HepG2 (cell line): ENCODE measurements at regions not wholly inside any gene's neighbourhood (a gene's known extent, or its start where the extent isn't known, plus 50 kb on each side); places are given as distances from the start of the nearest gene placed in this dataset.
"Not testable (repeated sequence)": the region's sequence is repeated elsewhere in the genome, so short reads cannot be mapped to it uniquely, and the experiment has no call there.

ENCODE experiments used
- ATAC-seq: fragments of 200-7000 bp; cut with Tn5 transposase; 3 replicates; pipeline ENCODE4 v1.9.1; 2020; ENCODE audit warnings: mild to moderate bottlenecking, moderate library complexity
- BruUV-seq: library from RNA; stranded (reverse); fragments of 400-500 nt; replicated peaks from 2 replicates; lab custom pipeline; 2021; lab: Mats Ljungman, UMichigan
- CTCF ChIA-PET: fragments of 300-600 bp; formaldehyde crosslinking; extraction: SDS; loops from one replicate; lab custom pipeline; 2021; ENCODE audit warnings: low total read pairs, inconsistent platforms, low intra/inter-chr PET ratio; lab: Yijun Ruan, JAX
- POLR2A ChIA-PET: fragments of 350-600 bp; sonication (Branson Sonifier 250); formaldehyde crosslinking; loops from one replicate; lab custom pipeline; 2020; ENCODE audit warnings: antibody characterized with exemption, inconsistent platforms; lab: Yijun Ruan, JAX
- DNase-seq: peaks from one replicate; pipeline ENCODE4 v3.0.0-alpha.2; 2015; ENCODE audit warnings: low spot score
- FAIRE-seq: peaks from 3 replicates; lab custom pipeline; 2011; peaks lifted over from hg19 to GRCh38; lab: Jason Lieb, UNC
- H2AFZ ChIP-seq: one replicate; pipeline ENCODE4 v1.6.1; 2011; ENCODE audit warnings: low read length, inconsistent platforms
- H3K27ac ChIP-seq: fragments of 300-600 bp; 3 replicates; pipeline ENCODE4 v1.8.0; 2011; ENCODE audit warnings: mixed run types, mild to moderate bottlenecking, mixed read lengths, low read length, inconsistent platforms; ENCODE audit not compliant: insufficient read depth; ENCODE audit errors: extremely low read length
- H3K27me3 ChIP-seq, 2 experiments: fragments of 200-600 bp in 1 of 2; 2 replicates in 1 of 2; 3 replicates in 1 of 2; pipeline versions ENCODE4 v1.6.0 to v1.8.0; 2011; ENCODE audit warnings: low read length in 2 of 2, mild to moderate bottlenecking in 2 of 2, moderate library complexity in 2 of 2, inconsistent platforms in 1 of 2; ENCODE audit not compliant: insufficient read depth in 2 of 2, control insufficient read depth in 1 of 2
- H3K36me3 ChIP-seq, 2 experiments: fragments of 200-600 bp in 1 of 2; replicated peaks in 1 of 2; 2 replicates in 1 of 2; 3 replicates in 1 of 2; pipeline versions ENCODE4 v1.5.1 to v1.8.0; 2011; ENCODE audit warnings: low read length in 2 of 2, inconsistent platforms in 1 of 2; ENCODE audit not compliant: insufficient read depth in 2 of 2, control insufficient read depth in 1 of 2
- H3K4me1 ChIP-seq: 2 replicates; pipeline ENCODE4 v1.5.1; 2012; ENCODE audit warnings: low read length, inconsistent platforms; ENCODE audit not compliant: insufficient read depth
- H3K4me2 ChIP-seq: 2 replicates; pipeline ENCODE4 v1.6.0; 2011; ENCODE audit warnings: low read depth, low read length, inconsistent platforms
- H3K4me3 ChIP-seq, 3 experiments: fragments of 200-600 bp in 1 of 3; sonication (generic), shearing (Covaris generic) in 1 of 3; replicated peaks in 1 of 3; 2 replicates each; pipeline ENCODE4 v1.5.1; 2011 to 2016; ENCODE audit warnings: low read length in 3 of 3, inconsistent platforms in 2 of 3, low read depth in 2 of 3, mild to moderate bottlenecking in 2 of 3, control low read depth in 1 of 3, mixed read lengths in 1 of 3; ENCODE audit not compliant: insufficient read depth in 1 of 3
- H3K79me2 ChIP-seq: one replicate; pipeline ENCODE4 v1.6.1; 2011; ENCODE audit warnings: low read length, inconsistent platforms; ENCODE audit not compliant: insufficient read depth
- H3K9ac ChIP-seq: 2 replicates; pipeline ENCODE4 v1.6.0; 2011; ENCODE audit warnings: mild to moderate bottlenecking, low read depth, low read length, inconsistent platforms; ENCODE audit not compliant: insufficient read depth
- H3K9me3 ChIP-seq: 2 replicates; pipeline ENCODE4 v1.5.1; 2012; ENCODE audit warnings: mild to moderate bottlenecking, low read length
- H4K20me1 ChIP-seq: 2 replicates; pipeline ENCODE4 v1.6.0; 2011; ENCODE audit warnings: inconsistent platforms, mild to moderate bottlenecking, low read length, moderate library complexity; ENCODE audit not compliant: insufficient read depth
- CTCF ChIP-seq: sonication (generic); formaldehyde crosslinking; IDR thresholded peaks from 2 replicates; pipeline ENCODE4 v1.5.0; 2020; ENCODE audit warnings: mild to moderate bottlenecking, missing genetic modification reagents, moderate library complexity
- RAD21 ChIP-seq: fragments of 450-650 bp; formaldehyde crosslinking; IDR thresholded peaks from 2 replicates; pipeline ENCODE4 v1.5.0; 2020; ENCODE audit warnings: mild to moderate bottlenecking
- STAG1 ChIP-seq: sonication (generic); formaldehyde crosslinking; IDR thresholded peaks from 2 replicates; pipeline ENCODE4 v1.4.0; 2020; ENCODE audit warnings: missing genetic modification reagents
- WGBS: methylation state at CpG from one replicate; pipeline ENCODE4 v1.1.6; 2017; ENCODE audit warnings: low lambda C conversion rate; 5-methylcytosine and 5-hydroxymethylcytosine counted together
- in situ Hi-C: cut with HindIII; loops from 2 replicates; pipeline ENCODE4 v1.10.0; 2017; ENCODE audit warnings: low pct_unique_long_range_greater_than_20kb; ENCODE audit not compliant: extremely low pct_ligation_motif_present
- intact Hi-C: fragments of 100-400 bp; cut with micrococcal nuclease; formaldehyde crosslinking; loops from one replicate; pipeline ENCODE4 v1.10.0; 2022; ENCODE audit not compliant: unreplicated experiment

GRCh38 chr7:6930787-6931186 lies 104.7 kb upstream of the CCZ1B start:
- H3K9ac ChIP-seq, DNase-seq, in situ Hi-C loops, H2AFZ ChIP-seq, CTCF ChIA-PET: not testable (repeated sequence)
- FAIRE-seq = peak; percentile 56
- peaks cover 17% of the 10 kb centered on the region; the same call in 1 of the 2 replicates for H3K4me1 ChIP-seq
- TF ChIP-seq CTCF (CRISPR knock-in tag) (peak; percentile 71), STAG1 (CRISPR knock-in tag) (peak; percentile 60), RAD21 (CRISPR knock-in tag) (0 out of 2 replicates have a peak, but pooled peaks have one; percentile 25)
- TF ChIP-seq, all 625 proteins: peak for 3; not testable (repeated sequence) for 622
- intact Hi-C loops, POLR2A ChIA-PET, ATAC-seq, H3K27me3 ChIP-seq, H3K79me2 ChIP-seq, H3K9me3 ChIP-seq, H3K27ac ChIP-seq, BruUV-seq, H3K36me3 ChIP-seq, H3K4me3 ChIP-seq, H4K20me1 ChIP-seq: not testable (repeated sequence)
- WGBS = 4% methylated on average over 6 of the region's 11 CpGs
- 0 out of 2 replicates have a peak overlapping the region, but pooled peaks have one; percentile 27 for H3K4me2 ChIP-seq

- H3K4me2 ChIP-seq, H3K27ac ChIP-seq, H3K36me3 ChIP-seq, DNase-seq, H3K4me3 ChIP-seq, H3K9ac ChIP-seq, CTCF ChIA-PET, BruUV-seq, intact Hi-C loops, H3K27me3 ChIP-seq, ATAC-seq, in situ Hi-C loops, H3K9me3 ChIP-seq, POLR2A ChIA-PET, H4K20me1 ChIP-seq, H3K79me2 ChIP-seq, FAIRE-seq, H2AFZ ChIP-seq: not testable (repeated sequence)
- 14% methylated on average over 7 of the region's 7 CpGs for WGBS
- peaks cover 14% of the 10 kb centered on the region; the same call in 1 of the 2 replicates for H3K4me1 ChIP-seq
Observed at GRCh38 chr7:6931456-6931855, 105.4 kb upstream of the CCZ1B start.
